ENCODE measurements at regions not wholly inside any gene's neighbourhood (a gene's known extent, or its start where the extent isn't known, plus 50 kb on each side); places are given as distances from the start of the nearest gene placed in this dataset.

GRCh38 chr12:27863839-27864238 lies 83.8 kb upstream of the MANSC4 start:
- TF ChIP-seq CTCF (IDR thresholded peaks at IDR 0.05; ENCODE audit: borderline replicate concordance, extremely low read depth, low read length, poor library complexity, severe bottlenecking) (no peak), EZH2 (IDR thresholded peaks at IDR 0.05; ENCODE audit: borderline replicate concordance, low read depth, low read length, severe bottlenecking) (no peak)

Data from DND-41 (cell line).